DMS 273 (cell line): ENCODE measurements at regions not wholly inside any gene's neighbourhood (a gene's known extent, or its start where the extent isn't known, plus 50 kb on each side); places are given as distances from the start of the nearest gene placed in this dataset.
A peak's percentile ranks its signal among the peaks of the same experiment; 100 is the strongest.
"Not testable (repeated sequence)": the region's sequence is repeated elsewhere in the genome, so short reads cannot be mapped to it uniquely, and the experiment has no call there.

Experiments
- DNase-seq: peaks from one replicate; lab custom pipeline; 2025; ENCODE audit not compliant: unreplicated experiment; lab: John Stamatoyannopoulos, UW

GRCh38 chr1:58075188-58075578, 471.3 kb downstream of the OMA1 start:
- DNase-seq = no peak

GRCh38 chr1:58072450-58072849, 474.1 kb downstream of the OMA1 start:
- DNase-seq = no peak

GRCh38 chr1:58067082-58067481, 479.4 kb downstream of the OMA1 start:
- no peak for DNase-seq

- DNase-seq = peak; percentile 8
These were observed 481.0 kb downstream of the OMA1 start for GRCh38 chr1:58065520-58065919.

- DNase-seq = no peak
These were observed 482.4 kb downstream of the OMA1 start for GRCh38 chr1:58064166-58064565.

GRCh38 chr1:58063095-58063494, 483.4 kb downstream of the OMA1 start:
- no peak for DNase-seq

GRCh38 chr1:58062635-58063034, 483.9 kb downstream of the OMA1 start:
- no peak for DNase-seq

- no peak for DNase-seq
These were observed 485.9 kb downstream of the OMA1 start for GRCh38 chr1:58060559-58061170.

- DNase-seq = no peak
These were observed 486.7 kb downstream of the OMA1 start for GRCh38 chr1:58059789-58060188.

GRCh38 chr1:58058323-58058722, 488.2 kb downstream of the OMA1 start:
- no peak for DNase-seq

GRCh38 chr1:58057826-58058225, 488.7 kb downstream of the OMA1 start:
- DNase-seq = no peak

GRCh38 chr1:58051187-58051586, 495.3 kb downstream of the OMA1 start:
- not testable (repeated sequence) for DNase-seq

GRCh38 chr1:58047265-58047858, 499.2 kb downstream of the OMA1 start:
- DNase-seq = peak; percentile 60

- DNase-seq = no peak
These were observed 501.3 kb downstream of the OMA1 start for GRCh38 chr1:58045094-58045705.

- no peak for DNase-seq
These were observed 504.9 kb downstream of the OMA1 start for GRCh38 chr1:58041621-58042020.

- DNase-seq = no peak
These were observed 508.0 kb downstream of the OMA1 start for GRCh38 chr1:58038574-58038973.

GRCh38 chr1:58035523-58035922, 511.0 kb downstream of the OMA1 start:
- peak; percentile 36 for DNase-seq

GRCh38 chr1:58033311-58033710, 513.2 kb downstream of the OMA1 start:
- DNase-seq = no peak

- no peak for DNase-seq
These were observed 513.9 kb downstream of the OMA1 start for GRCh38 chr1:58032611-58033073.

GRCh38 chr1:58031416-58031815, 515.1 kb downstream of the OMA1 start:
- DNase-seq = no peak

GRCh38 chr1:58030456-58030855, 516.1 kb downstream of the OMA1 start:
- no peak for DNase-seq

- no peak for DNase-seq
These were observed 528.9 kb downstream of the OMA1 start for GRCh38 chr1:58017641-58018040.

- DNase-seq = peak; percentile 3
These were observed 533.3 kb downstream of the OMA1 start for GRCh38 chr1:58013237-58013636.
